Transverse colon (tissue), 4 donors: ENCODE measurements at regions not wholly inside any gene's neighbourhood (a gene's known extent, or its start where the extent isn't known, plus 50 kb on each side); places are given as distances from the start of the nearest gene placed in this dataset.

Source experiments
- DNase-seq: peaks from one replicate; pipeline ENCODE4 v3.0.0-alpha.2; 2019
- H3K27ac ChIP-seq, 4 donors: fragments of 200-600 bp; sonication (generic); 2 replicates each; pipeline ENCODE4 v1.5.1; 2016 to 2018; ENCODE audit warnings: inconsistent platforms in 4 of 4
- H3K27me3 ChIP-seq: fragments of 200-600 bp; sonication (generic); 2 replicates; pipeline ENCODE4 v1.5.1; 2017; ENCODE audit warnings: inconsistent platforms
- H3K36me3 ChIP-seq, 4 donors: fragments of 200-600 bp; sonication (generic); 2 replicates each; pipeline ENCODE4 v1.5.1; 2017 to 2019; ENCODE audit warnings: inconsistent platforms in 4 of 4
- H3K4me1 ChIP-seq, 4 donors: fragments of 200-600 bp; sonication (generic); 2 replicates each; pipeline ENCODE4 v1.5.1; 2017 to 2020; ENCODE audit warnings: inconsistent platforms in 4 of 4
- H3K4me3 ChIP-seq, 4 donors: fragments of 200-600 bp; sonication (generic); 1 replicate in 1 of 4; 2 replicates in 3 of 4; pipeline versions ENCODE4 v1.5.1 to v1.6.1; 2017 to 2019; ENCODE audit warnings: inconsistent platforms in 4 of 4
- H3K9me3 ChIP-seq, 2 donors: fragments of 200-600 bp; sonication (generic); 2 replicates each; pipeline ENCODE4 v1.5.1; 2017 to 2019; ENCODE audit warnings: inconsistent platforms in 2 of 2
- EP300 ChIP-seq: sonication (generic); formaldehyde crosslinking; IDR thresholded peaks from one replicate; pipeline ENCODE4 v1.6.1; 2017; ENCODE audit warnings: antibody characterized with exemption, low read depth
- POLR2A ChIP-seq: fragments of 450-650 bp; IDR thresholded peaks from one replicate; pipeline ENCODE4 v1.6.1; 2016; ENCODE audit warnings: antibody characterized with exemption, mild to moderate bottlenecking, moderate library complexity
- POLR2AphosphoS5 ChIP-seq, 3 donors: sonication (generic); formaldehyde crosslinking; IDR thresholded peaks; one replicate each; pipeline ENCODE4 v1.6.1; 2016; ENCODE audit warnings: antibody characterized with exemption in 3 of 3
- WGBS, 2 donors: methylation state at CpG; one replicate each; pipeline ENCODE4 v1.1.5; 2018; ENCODE audit warnings: low coverage in 1 of 2; 5-methylcytosine and 5-hydroxymethylcytosine counted together
- in situ Hi-C, 4 donors: fragments of 200-750 bp; cut with MboI; loops; one replicate each; pipeline versions ENCODE4 v1.15.0 to v1.15.1; 2017; ENCODE audit warnings: low sequenced_read_pairs in 3 of 4, low pct_ligation_motif_present in 1 of 4, low pct_unique_long_range_greater_than_20kb in 1 of 4
- intact Hi-C: fragments of 100-400 bp; cut with DNase I; formaldehyde crosslinking; loops from one replicate; pipeline ENCODE4 v1.15.1; 2023; ENCODE audit warnings: low total_unique reads
- TF ChIP-seq, protein P1 (sequence below), 5 experiments: fragments of 200-600 bp in 3 of 5; fragments of 450-650 bp in 2 of 5; sonication (generic) in 3 of 5; IDR thresholded peaks; 1 replicate in 2 of 5; 2 replicates in 3 of 5; pipeline ENCODE4 v1.5.1; 2016 to 2017; ENCODE audit warnings: antibody characterized with exemption in 5 of 5, inconsistent platforms in 3 of 5, mild to moderate bottlenecking in 2 of 5, moderate library complexity in 1 of 5

DNA sequence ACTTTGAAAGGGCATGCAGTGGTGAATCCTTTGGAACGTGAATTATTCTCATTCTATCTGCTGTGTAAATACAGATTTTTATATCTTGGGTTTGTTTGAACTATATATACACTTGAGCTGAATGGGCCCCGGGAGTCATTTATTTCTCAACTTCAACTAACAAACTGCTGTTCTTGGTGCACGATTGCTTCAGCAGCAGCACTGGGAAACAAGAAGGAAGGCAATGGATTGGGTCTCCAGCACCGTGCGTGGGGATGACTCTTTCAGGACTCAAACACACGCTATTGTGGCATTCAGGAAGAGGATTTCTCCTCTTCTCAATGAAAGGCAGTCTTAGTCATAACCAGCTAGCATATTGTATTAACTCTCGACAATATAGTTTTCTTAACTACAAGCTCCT is 226.0 kb upstream of the NFE2L3 start:
- TF ChIP-seq POLR2A (no peak), POLR2AphosphoS5 (IDR thresholded peaks at IDR 0.05) (no peak), EP300 (no peak)
- TF ChIP-seq, protein P1, sequence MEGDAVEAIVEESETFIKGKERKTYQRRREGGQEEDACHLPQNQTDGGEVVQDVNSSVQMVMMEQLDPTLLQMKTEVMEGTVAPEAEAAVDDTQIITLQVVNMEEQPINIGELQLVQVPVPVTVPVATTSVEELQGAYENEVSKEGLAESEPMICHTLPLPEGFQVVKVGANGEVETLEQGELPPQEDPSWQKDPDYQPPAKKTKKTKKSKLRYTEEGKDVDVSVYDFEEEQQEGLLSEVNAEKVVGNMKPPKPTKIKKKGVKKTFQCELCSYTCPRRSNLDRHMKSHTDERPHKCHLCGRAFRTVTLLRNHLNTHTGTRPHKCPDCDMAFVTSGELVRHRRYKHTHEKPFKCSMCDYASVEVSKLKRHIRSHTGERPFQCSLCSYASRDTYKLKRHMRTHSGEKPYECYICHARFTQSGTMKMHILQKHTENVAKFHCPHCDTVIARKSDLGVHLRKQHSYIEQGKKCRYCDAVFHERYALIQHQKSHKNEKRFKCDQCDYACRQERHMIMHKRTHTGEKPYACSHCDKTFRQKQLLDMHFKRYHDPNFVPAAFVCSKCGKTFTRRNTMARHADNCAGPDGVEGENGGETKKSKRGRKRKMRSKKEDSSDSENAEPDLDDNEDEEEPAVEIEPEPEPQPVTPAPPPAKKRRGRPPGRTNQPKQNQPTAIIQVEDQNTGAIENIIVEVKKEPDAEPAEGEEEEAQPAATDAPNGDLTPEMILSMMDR (IDR thresholded peaks at IDR 0.05), result no peak

DNA sequence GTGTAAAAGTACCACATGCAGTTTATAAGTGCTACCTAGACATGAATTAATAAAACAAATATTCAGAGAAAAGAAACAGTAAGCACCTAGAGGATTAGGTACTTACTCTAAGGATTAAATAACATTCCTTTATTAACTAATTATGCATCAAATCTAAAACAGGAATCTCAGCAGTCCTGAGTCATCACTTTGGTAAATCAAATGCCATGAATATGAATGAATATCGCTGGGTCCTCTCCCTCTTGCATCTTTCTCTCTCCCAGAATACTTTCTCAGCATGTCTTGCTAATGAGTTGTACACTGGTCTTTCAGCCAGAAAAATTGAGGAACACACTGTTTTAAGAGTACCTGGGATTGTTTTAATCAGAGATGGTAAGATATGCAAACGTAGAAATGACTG is 225.5 kb upstream of the NFE2L3 start:
- H3K36me3 ChIP-seq, result no peaks in the 10 kb centered on the region
- H3K27ac ChIP-seq, result no peak overlapping the region
- in situ Hi-C loops (no loop called here), intact Hi-C loops (no loop called here)
- no peak for DNase-seq
- no peak overlapping the region for H3K4me3 ChIP-seq
- TF ChIP-seq EP300 (no peak), POLR2A (no peak), POLR2AphosphoS5 (IDR thresholded peaks at IDR 0.05) (no peak)
- TF ChIP-seq, protein P1 (IDR thresholded peaks at IDR 0.05), result no peak
- H3K9me3 ChIP-seq, result no peaks in the 10 kb centered on the region
- H3K27me3 ChIP-seq, result no peaks in the 10 kb centered on the region
- WGBS, 2 donors, result 71 to 81% methylated on average over 2 of the region's 2 CpGs
- no peaks in the 10 kb centered on the region for H3K4me1 ChIP-seq

More for the DNA sequence above, 226.0 kb upstream of the NFE2L3 start:
- Histone ChIP-seq H3K36me3 (no peaks in the 10 kb centered on the region), H3K9me3 (no peaks in the 10 kb centered on the region), H3K4me3 (no peak overlapping the region), H3K4me1 (no peaks in the 10 kb centered on the region), H3K27me3 (no peaks in the 10 kb centered on the region), H3K27ac (no peak overlapping the region)
- DNase-seq, result peak; percentile 19
- intact Hi-C loops (no loop called here), in situ Hi-C loops (no loop called here)
- WGBS, 2 donors, result 25 to 52% methylated on average over 5 to 7 of the region's 7 CpGs

DNA sequence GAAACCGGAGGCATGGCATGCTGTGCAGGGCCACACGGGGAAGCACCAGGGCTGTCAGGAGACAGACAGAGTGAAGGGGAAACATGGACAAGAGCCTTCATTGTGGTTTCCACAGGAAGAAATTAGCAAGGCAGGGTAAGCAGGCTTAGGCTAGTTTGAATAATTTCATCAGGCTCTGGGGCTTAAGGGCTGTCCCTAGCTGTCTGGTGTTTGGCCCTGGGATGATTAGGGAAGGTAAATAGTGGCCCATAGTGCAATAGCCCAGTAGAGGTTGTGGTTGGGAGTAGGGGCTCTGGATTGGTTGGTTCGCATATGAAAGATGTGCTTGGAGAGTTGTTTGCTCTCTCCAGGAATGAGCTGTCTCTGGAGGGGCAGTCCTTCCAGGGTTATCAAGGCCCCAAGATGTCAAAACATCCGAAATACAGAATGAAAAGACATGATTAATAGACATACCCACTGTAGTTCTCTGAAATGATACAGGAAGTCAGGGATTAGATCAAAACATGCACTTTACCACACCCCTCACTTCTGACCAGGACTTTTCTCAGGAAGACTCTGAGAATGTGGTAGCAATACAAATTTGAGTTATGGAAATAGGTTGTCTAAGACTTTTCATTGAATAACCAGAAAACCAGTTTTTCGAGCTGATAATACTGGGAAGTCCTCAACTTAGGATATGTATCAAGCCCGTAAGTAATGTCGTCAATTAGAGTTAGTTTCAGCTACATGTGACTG is 224.9 kb upstream of the NFE2L3 start:
- Histone ChIP-seq H3K27ac (no peak overlapping the region), H3K27me3 (no peaks in the 10 kb centered on the region), H3K4me1 (no peaks in the 10 kb centered on the region), H3K36me3 (no peaks in the 10 kb centered on the region), H3K4me3 (no peak overlapping the region), H3K9me3 (no peaks in the 10 kb centered on the region)
- TF ChIP-seq EP300 (no peak), POLR2AphosphoS5 (IDR thresholded peaks at IDR 0.05) (no peak), POLR2A (no peak)
- TF ChIP-seq, protein P1 (IDR thresholded peaks at IDR 0.05), result no peak
- in situ Hi-C loops (no loop called here), intact Hi-C loops (no loop called here)
- WGBS, 2 donors, result 72 to 79% methylated on average over 7 of the region's 7 CpGs
- DNase-seq, result no peak

DNA sequence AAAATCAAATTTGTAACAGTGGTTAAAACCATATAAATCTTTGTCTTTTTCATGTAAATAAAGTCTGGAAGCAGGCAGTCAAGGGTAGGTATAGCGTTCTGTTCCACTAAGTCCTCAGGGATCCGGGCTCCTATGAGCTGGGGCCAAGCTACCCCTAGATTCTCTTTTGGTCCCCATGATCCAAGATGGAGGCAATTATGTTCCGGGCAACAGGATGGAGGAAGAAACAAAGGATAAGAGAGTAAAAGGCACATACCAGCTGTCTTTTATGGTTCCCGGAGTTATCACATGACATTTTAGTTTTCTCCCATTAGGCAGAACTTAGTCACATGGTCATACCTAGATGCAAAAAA is 224.4 kb upstream of the NFE2L3 start:
- Histone ChIP-seq H3K27me3 (no peaks in the 10 kb centered on the region), H3K36me3 (no peaks in the 10 kb centered on the region), H3K4me3 (no peak overlapping the region), H3K27ac (no peak overlapping the region), H3K4me1 (no peaks in the 10 kb centered on the region), H3K9me3 (no peaks in the 10 kb centered on the region)
- 92 to 100% methylated on average over 3 to 4 of the region's 4 CpGs for WGBS, 2 donors
- no peak for DNase-seq
- in situ Hi-C loops, result no loop called here
- intact Hi-C loops, result no loop called here
- TF ChIP-seq POLR2A (no peak), EP300 (no peak), POLR2AphosphoS5 (IDR thresholded peaks at IDR 0.05) (no peak)
- TF ChIP-seq, protein P1 (IDR thresholded peaks at IDR 0.05), result no peak
